Body of pancreas (tissue), 4 donors: ENCODE measurements at regions not wholly inside any gene's neighbourhood (a gene's known extent, or its start where the extent isn't known, plus 50 kb on each side); places are given as distances from the start of the nearest gene placed in this dataset.

Experiments
- ATAC-seq: fragments of 150-250 bp; one replicate; pipeline ENCODE4 v1.9.1; 2016
- DNase-seq, 4 donors: peaks; one replicate each; pipeline ENCODE4 v3.0.0-alpha.2; 2019
- H3K27ac ChIP-seq, 4 donors: fragments of 200-600 bp; sonication (generic); 1 replicate in 3 of 4; 2 replicates in 1 of 4; pipeline versions ENCODE4 v1.5.1 to v1.6.1; 2016 to 2019; ENCODE audit warnings: mild to moderate bottlenecking in 1 of 4, mixed read lengths in 1 of 4, moderate library complexity in 1 of 4
- H3K27me3 ChIP-seq, 2 donors: fragments of 200-600 bp; sonication (generic); one replicate each; pipeline ENCODE4 v1.6.0; 2016; ENCODE audit warnings: mild to moderate bottlenecking in 1 of 2
- H3K36me3 ChIP-seq, 2 donors: fragments of 200-600 bp; sonication (generic); replicated peaks in 1 of 2; 2 replicates each; pipeline ENCODE4 v1.5.1; 2016; ENCODE audit warnings: low read depth in 2 of 2; ENCODE audit not compliant: insufficient read depth in 1 of 2
- H3K4me1 ChIP-seq: fragments of 200-600 bp; sonication (generic); one replicate; pipeline ENCODE4 v1.6.0; 2016
- H3K4me3 ChIP-seq, 2 donors: fragments of 200-600 bp; sonication (generic); 1 replicate in 1 of 2; 2 replicates in 1 of 2; pipeline ENCODE4 v1.5.1; 2016 to 2019
- H3K9me3 ChIP-seq, 3 donors: fragments of 200-600 bp; sonication (generic); 1 replicate in 2 of 3; 2 replicates in 1 of 3; pipeline ENCODE4 v1.5.1; 2016
- POLR2A ChIP-seq, 3 donors: fragments of 450-650 bp; IDR thresholded peaks; one replicate each; pipeline ENCODE4 v1.6.1; 2016; ENCODE audit warnings: antibody characterized with exemption in 3 of 3, mild to moderate bottlenecking in 2 of 3
- WGBS, 2 donors: methylation state at CpG; one replicate each; pipeline ENCODE4 v1.1.5; 2017; 5-methylcytosine and 5-hydroxymethylcytosine counted together
- intact Hi-C: fragments of 100-400 bp; cut with DNase I; formaldehyde crosslinking; loops from one replicate; pipeline ENCODE4 v1.15.1; 2023
- TF ChIP-seq, protein P1 (sequence below), 7 experiments: fragments of 450-650 bp in 4 of 7; fragments of 200-600 bp in 3 of 7; sonication (generic) in 3 of 7; IDR thresholded peaks; one replicate each; pipeline ENCODE4 v1.5.1; 2016 to 2019; ENCODE audit warnings: antibody characterized with exemption in 7 of 7

GRCh38 chr11:15687342-15687741, 572.6 kb downstream of the INSC start:
- DNase-seq (no peak), ATAC-seq (no peak)
- Histone ChIP-seq H3K36me3 (no peaks in the 10 kb centered on the region), H3K4me1 (no peaks in the 10 kb centered on the region), H3K27ac (no peak overlapping the region), H3K9me3 (no peaks in the 10 kb centered on the region), H3K4me3 (no peak overlapping the region), H3K27me3 (no peaks in the 10 kb centered on the region)
- intact Hi-C loops = no loop called here
- TF ChIP-seq POLR2A (IDR thresholded peaks at IDR 0.05) = no peak
- TF ChIP-seq, protein P1, sequence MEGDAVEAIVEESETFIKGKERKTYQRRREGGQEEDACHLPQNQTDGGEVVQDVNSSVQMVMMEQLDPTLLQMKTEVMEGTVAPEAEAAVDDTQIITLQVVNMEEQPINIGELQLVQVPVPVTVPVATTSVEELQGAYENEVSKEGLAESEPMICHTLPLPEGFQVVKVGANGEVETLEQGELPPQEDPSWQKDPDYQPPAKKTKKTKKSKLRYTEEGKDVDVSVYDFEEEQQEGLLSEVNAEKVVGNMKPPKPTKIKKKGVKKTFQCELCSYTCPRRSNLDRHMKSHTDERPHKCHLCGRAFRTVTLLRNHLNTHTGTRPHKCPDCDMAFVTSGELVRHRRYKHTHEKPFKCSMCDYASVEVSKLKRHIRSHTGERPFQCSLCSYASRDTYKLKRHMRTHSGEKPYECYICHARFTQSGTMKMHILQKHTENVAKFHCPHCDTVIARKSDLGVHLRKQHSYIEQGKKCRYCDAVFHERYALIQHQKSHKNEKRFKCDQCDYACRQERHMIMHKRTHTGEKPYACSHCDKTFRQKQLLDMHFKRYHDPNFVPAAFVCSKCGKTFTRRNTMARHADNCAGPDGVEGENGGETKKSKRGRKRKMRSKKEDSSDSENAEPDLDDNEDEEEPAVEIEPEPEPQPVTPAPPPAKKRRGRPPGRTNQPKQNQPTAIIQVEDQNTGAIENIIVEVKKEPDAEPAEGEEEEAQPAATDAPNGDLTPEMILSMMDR (IDR thresholded peaks at IDR 0.05) = no peak
- WGBS, 2 donors = 84 to 90% methylated on average over 2 of the region's 2 CpGs

- WGBS, 2 donors = 65 to 76% methylated on average over 4 of the region's 4 CpGs
- TF ChIP-seq, protein P1 (IDR thresholded peaks at IDR 0.05) = no peak
- intact Hi-C loops = no loop called here
- no peak overlapping the region for H3K4me3 ChIP-seq
- H3K9me3 ChIP-seq = no peaks in the 10 kb centered on the region
- H3K4me1 ChIP-seq = no peaks in the 10 kb centered on the region
- no peaks in the 10 kb centered on the region for H3K36me3 ChIP-seq
- H3K27ac ChIP-seq = no peak overlapping the region
- ATAC-seq = no peak
- peak in 1 of 4 donors; percentile 49 for DNase-seq
- no peaks in the 10 kb centered on the region for H3K27me3 ChIP-seq
These were observed 573.6 kb downstream of the INSC start for GRCh38 chr11:15688351-15688792.

DNA sequence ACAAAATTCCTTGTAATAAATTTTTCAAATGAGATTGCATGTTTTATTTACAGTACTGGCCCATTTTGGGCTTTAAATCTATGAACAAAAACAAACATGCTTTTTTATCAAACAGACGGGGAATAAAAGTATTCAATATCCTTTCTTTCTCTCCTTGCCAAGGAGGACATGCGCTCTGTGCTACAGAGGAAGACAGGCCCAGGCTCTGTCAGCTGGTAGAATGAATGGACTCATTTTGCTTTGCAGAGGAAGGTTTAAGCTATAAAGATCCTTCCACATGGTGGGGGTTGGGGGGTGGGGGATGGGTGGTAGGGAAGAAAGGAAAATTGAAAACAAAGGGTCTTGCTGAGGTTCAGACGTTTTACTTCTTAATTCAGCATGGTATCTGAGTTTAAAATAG, 575.6 kb downstream of the INSC start:
- H3K9me3 ChIP-seq = no peaks in the 10 kb centered on the region
- H3K27ac ChIP-seq = no peak overlapping the region
- DNase-seq = no peak
- H3K4me3 ChIP-seq = no peak overlapping the region
- no peak for ATAC-seq
- WGBS, 2 donors = 60 to 61% methylated on average over 3 of the region's 3 CpGs
- no peaks in the 10 kb centered on the region for H3K4me1 ChIP-seq
- TF ChIP-seq, protein P1 (IDR thresholded peaks at IDR 0.05) = no peak
- no peak for TF ChIP-seq POLR2A (IDR thresholded peaks at IDR 0.05)
- H3K27me3 ChIP-seq = no peaks in the 10 kb centered on the region
- intact Hi-C loops = no loop called here
- no peaks in the 10 kb centered on the region for H3K36me3 ChIP-seq

- H3K36me3 ChIP-seq = no peaks in the 10 kb centered on the region
- ATAC-seq (no peak), DNase-seq (no peak)
- 86% methylated on average over 3 of the region's 3 CpGs for WGBS, 2 donors
- H3K9me3 ChIP-seq = no peaks in the 10 kb centered on the region
- TF ChIP-seq, protein P1 (IDR thresholded peaks at IDR 0.05) = no peak
- no peak for TF ChIP-seq POLR2A (IDR thresholded peaks at IDR 0.05)
- peaks cover 7% of the 10 kb centered on the region for H3K4me1 ChIP-seq
- intact Hi-C loops = no loop called here
- no peak overlapping the region for H3K27ac ChIP-seq
- H3K4me3 ChIP-seq = no peak overlapping the region
- no peaks in the 10 kb centered on the region for H3K27me3 ChIP-seq
These were observed 578.0 kb downstream of the INSC start for GRCh38 chr11:15692739-15693138.

GRCh38 chr11:15695096-15695721, 580.5 kb downstream of the INSC start:
- Histone ChIP-seq H3K36me3 (no peaks in the 10 kb centered on the region), H3K27me3 (no peaks in the 10 kb centered on the region), H3K9me3 (no peaks in the 10 kb centered on the region), H3K4me1 (peaks cover 28% of the 10 kb centered on the region), H3K4me3 (no peak overlapping the region), H3K27ac (no peak overlapping the region)
- DNase-seq = no peak
- no peak for ATAC-seq
- intact Hi-C loops = no loop called here
- no peak for TF ChIP-seq POLR2A (IDR thresholded peaks at IDR 0.05)
- TF ChIP-seq, protein P1 (IDR thresholded peaks at IDR 0.05) = no peak
- 63 to 66% methylated on average over 3 of the region's 3 CpGs for WGBS, 2 donors
